Activated T-cell treated with anti-CD3 and anti-CD28 coated beads, Interleukin-2, amount 50 U/mL, for 48 hours (primary cell): ENCODE measurements at regions not wholly inside any gene's neighbourhood (a gene's known extent, or its start where the extent isn't known, plus 50 kb on each side); places are given as distances from the start of the nearest gene placed in this dataset.

Experiments used
- DNase-seq, 2 experiments: peaks; one replicate each; pipeline ENCODE4 v3.0.0-alpha.2; 2020

DNA sequence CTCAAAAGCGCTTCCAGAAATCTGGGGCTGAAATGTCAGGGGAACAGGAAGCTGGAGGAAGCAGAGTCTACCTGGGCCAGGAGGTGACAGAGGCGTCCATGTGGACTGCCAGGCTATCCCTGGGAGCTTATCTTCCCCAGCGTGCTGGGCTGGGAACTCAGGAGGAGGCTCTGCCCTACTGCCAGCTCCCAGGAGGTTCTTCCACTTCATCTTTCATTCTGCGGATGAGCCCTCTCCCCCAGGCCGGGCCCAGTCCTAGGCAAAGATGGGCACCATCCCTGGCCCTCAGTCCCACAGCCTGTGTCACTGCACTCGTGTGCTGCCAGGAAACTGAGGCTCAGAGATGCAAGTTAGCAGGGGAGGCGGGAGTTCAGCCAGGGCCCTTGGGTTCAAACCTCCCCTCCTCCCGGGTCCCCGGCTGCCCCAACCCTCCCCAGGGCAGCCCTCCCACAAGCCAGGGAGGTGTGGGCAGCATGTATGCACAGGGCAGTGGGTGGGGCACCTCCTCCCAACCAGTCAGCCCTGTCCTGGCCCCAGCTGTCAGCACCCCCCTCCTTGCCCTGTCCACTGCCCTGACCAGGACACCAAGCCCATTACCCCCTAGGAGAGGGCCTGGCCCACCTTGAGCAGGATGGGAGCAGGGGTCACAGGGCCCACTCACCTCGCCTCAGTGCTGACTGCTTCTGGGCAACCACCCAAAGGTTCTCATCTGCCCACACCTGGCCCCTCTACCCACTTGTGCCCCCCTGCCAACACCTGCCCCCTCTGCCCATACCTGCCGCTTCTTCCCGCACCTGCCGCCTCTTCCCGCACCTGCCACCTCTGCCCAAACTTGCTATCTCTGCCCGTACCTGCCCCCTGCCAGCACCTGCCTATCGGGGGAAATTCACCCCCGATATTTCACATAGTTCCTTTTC, 226.0 kb downstream of the NPHP4 start:
- no peak for DNase-seq

DNA sequence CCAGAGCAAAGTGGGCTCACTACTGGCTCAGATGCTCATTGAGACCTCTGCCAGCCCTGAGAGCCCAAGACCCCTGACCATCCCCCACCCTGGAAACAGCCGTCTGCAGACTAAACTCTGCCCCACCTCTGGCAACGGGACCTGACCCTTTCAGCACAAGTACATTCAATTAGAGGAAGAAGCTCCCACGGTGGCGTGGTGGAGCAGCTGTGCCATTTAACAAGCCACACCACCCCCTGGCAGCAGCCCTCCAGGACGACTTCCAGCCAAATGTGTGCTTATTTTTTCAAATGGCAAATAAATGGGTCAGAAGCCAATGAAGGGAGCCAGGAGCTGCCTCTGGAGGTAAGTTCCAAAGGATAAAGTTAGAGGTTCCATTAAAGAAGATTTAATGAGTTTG, 226.7 kb downstream of the NPHP4 start:
- DNase-seq: no peak

DNA sequence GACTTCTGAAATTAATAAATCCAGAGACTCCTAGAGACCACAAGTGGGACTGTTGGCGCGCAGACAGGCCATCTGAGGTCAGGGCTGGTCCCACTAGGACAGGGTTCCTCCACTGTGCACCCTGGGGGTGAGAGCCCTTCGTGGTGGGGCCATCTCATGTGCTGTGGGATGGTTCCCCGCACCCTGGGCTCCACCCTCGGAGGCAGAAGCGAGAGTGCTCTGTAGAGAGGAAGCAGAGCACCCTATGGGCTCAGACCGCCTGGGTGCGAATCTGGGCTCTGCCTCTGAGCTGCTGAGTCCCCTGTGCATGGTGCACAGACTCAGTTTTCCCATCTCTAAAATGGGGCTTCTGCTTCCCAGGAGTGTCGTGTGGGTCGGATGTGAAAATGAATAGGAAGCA, 227.3 kb downstream of the NPHP4 start:
- DNase-seq: no peak

DNA sequence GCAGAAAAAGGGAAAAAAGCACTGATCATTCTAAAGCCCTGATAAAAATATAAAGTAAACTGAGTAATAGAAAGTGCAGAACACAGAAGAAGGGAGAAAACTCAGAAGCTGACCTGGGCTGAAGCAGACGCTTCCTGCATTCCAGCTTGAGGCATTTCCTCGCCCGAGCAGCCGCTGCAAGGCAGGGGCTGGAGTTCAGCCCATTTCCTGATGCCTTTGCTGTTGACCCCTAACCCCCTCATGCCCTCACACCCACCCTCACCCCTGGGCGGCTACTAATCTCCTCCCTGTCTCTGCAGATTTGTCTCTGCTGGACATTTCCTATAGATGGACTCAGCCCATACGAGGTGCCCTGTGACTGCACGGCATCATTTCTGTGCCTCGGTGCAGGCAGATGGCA, 227.8 kb downstream of the NPHP4 start:
- DNase-seq: no peak

DNA sequence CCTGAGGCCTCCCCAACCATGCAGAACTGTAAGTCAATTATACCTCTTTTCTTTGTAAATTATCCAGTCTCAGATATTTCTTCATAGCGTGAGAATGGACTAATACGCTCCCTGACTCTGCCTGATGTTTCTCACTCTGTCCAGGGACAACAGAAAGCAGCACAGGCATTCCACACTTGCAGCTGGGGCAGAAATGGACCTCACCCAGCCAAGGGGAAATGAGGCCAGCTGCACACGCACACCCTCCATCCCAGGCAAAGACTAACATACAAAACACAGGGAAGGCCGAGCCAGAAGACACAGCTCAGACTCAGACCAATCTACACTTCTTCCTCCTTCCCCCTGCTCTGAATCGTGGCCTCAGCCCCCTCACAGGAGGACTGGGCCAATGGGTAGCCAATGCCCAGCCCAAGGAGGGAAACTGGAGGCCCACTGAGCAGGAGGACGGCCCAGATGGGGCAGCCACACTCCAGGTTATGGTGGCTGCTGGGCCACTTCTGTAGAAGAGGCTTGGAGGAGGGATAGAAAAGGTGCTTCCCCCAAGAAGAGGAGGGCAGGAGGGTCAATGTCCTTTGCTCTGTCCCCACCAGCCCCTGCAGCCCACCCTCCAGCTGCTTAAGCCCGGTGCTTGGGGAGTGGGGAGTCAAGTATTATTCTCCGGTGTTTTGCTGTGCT, 228.4 kb downstream of the NPHP4 start:
- DNase-seq: no peak

DNA sequence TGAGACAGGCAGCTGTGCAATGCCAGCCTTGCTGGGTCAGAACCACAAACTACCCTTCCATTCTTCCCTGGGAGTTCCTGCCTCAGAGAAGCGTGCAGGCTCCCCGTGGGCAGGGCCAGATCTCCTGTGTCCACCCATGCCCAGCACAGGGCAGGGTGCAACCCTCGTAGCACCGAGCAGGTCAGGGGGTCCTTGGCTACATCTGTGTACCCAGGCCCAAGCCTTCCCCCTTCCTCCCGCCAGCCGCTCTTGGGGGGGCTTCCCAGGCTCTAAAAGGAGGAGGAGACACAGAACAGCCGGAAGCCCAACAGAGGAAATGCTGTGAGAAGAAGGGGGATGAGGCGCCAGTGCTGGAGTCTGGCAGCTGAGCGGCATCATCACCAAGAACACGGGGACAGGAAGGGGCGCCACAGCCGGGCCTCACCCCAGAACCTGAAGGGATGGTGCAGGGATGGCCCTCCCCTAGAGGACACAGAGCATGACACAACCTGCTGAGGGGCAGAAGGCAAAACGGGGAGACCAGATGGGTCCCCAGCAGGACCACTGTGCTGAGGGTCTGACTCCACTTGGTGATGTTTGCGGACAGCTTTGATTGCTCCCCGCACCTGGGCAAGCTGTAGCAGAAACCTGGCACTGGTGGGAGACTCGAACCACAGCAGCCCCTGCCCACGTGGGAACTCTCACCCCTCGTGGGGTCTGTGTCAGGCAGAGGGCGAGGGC, 233.2 kb downstream of the NPHP4 start:
- DNase-seq: no peak

DNA sequence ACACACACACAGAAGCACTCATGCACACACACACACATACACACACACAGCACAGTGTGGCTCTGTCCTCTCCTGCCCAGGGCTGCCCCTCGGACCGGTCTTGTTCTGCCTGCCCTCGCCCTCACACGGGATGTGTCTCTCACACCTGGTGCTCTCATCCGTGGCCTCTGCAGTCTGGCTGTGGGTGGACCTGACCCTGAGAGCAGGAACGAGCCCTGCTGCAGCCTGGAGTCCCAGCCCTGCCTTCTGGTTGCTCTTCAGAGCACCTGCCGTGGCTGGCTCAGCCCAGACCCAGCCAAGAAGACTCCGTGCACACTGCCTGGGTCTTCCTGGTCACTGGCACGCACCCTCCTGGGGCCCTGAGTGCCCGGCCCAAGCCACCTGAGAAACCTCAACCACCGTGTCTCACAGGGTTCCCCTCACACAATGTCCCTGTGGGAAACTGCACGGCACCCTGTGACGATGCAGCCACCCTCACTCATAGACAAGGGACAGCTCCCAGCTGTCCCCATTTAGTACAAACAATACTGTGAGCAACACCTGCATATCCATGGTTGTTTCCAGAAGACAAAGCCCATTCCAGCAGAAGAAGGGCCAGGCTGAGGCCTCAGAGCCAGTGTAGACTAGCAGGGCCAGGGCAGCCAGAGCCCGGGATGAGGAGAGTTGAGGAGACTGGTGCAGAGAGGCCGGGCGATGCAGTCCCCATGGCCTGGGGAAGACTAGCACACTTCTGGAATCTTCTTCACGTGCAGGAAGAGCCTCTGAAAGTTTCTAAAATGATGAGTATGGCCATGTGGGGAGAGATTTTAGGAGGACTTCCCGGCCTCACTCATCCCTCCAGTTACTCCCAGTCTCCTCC, 234.0 kb downstream of the NPHP4 start:
- no peak for DNase-seq

DNA sequence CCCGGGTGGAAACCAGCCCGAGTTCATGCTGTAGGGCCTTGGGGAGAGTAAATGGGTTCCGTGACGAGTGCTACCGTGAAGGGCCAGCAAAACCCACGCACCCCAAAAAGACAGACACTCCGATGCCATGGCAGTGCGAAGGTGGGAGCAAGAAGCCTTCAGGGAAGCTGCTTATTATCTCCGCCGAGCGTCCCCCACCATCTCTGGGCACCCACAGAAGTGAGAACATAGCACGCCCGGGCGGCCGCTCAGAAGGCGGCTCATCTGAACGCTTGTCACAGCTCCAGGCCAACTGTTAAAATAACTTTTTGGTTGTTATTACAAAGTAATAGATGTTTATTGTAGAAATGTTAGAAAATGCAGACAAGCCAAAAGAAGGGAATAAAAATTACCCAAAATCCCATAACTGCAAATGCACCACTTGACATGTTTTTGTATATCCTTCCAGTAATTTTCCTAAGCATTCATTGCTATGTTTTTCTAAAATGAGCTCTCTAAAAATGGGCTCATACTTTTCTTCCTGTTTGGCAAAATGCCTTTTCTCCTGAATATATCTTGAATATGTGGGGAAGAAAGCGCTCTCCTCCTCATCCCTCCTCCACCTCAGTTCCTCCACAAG, 234.9 kb downstream of the NPHP4 start:
- no peak for DNase-seq

DNA sequence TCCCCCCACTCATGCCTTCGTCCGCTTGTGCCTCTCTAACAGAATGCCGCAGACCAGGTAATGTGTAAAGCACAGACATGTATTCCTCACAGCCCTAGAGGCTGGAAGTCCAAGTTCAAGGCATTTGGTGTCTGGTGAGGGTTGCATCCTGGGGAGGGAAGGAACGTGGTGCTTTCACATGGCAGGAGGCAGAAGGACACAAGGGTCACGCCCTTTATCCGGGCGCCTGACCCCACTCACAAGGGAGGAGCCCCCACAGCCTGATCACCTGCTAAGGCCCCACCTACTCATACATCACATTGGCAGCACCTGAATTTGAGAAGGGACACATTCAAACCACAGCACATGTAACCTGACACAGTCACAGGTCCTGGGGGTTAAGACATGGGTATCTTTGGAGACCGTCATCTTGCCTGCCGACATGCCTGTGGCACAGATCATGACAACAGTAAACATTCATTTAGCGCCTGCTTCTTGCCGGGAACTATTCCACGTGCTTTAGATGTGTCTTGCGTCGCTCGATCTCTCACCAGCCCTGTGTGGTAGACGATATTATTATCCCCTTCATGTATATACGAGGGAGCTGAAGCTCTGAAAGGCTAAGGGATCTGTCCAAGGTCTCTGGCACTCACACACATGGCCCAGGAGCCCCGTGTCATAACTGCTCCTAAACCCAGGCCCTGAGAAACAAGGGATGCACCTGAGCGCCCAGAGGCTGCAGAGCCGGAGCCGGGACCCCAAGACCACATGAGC, 235.6 kb downstream of the NPHP4 start:
- no peak for DNase-seq

DNA sequence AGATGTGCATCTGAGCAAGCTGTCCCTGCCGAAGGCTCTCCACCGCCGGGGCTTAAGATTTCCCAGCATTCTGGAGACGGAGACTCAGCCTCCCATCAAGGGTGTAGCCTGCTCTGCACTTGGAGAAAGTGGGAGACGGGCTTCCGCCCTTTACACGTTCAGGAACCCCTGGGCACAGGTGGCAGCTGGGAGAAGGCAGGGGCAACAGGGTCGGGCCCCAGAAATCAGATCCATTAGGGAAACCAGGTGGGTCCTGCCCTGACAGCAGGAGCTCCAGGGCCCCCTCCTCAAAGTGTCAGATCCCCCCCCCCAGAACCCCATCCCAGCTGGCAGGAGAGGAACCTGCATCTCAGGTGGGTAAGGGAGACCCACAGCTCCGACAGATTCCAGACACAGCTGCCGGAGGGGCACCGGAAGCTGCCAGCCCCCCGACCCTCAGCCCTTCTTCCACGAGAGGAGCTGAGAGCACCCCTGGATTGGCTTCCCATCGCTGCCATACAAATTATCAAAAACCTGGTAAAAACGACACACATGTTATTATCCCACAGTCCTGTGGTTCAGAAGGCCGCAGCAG, 236.6 kb downstream of the NPHP4 start:
- no peak for DNase-seq

DNA sequence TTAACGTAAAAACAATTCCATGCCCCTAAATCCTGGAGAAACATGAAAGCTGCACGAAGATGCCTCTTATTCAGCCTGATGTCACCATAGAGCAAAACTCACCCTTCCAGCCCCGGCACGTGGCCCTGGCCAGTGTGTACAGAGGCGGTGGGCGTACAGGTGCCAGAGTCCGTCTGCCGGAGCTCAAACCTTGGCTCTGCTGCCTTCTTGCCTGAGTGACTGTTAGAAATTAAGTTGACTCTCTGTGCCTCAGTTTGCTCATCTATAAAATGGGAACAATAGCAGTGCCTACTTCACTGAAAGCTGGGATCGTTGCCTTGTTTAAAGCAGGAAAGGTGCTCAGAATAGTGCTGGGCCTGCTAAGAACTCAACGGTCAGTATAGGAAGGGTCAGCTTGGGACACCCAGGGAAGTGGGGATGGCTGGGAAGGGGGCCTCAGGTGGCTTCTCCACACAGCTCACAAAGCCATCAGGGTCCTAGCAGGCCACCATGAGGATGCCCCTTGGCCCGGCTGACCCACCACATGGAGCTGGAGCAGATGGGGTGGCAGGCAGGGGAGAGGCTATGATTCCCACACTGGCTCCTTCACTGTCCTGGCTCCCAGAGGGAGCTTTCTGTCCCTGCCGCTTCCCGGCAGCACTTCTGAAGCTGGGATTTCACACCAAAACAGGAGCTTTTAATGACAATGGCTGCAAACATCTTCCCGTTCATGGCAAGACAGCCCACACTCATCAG, 237.2 kb downstream of the NPHP4 start:
- DNase-seq: no peak

DNA sequence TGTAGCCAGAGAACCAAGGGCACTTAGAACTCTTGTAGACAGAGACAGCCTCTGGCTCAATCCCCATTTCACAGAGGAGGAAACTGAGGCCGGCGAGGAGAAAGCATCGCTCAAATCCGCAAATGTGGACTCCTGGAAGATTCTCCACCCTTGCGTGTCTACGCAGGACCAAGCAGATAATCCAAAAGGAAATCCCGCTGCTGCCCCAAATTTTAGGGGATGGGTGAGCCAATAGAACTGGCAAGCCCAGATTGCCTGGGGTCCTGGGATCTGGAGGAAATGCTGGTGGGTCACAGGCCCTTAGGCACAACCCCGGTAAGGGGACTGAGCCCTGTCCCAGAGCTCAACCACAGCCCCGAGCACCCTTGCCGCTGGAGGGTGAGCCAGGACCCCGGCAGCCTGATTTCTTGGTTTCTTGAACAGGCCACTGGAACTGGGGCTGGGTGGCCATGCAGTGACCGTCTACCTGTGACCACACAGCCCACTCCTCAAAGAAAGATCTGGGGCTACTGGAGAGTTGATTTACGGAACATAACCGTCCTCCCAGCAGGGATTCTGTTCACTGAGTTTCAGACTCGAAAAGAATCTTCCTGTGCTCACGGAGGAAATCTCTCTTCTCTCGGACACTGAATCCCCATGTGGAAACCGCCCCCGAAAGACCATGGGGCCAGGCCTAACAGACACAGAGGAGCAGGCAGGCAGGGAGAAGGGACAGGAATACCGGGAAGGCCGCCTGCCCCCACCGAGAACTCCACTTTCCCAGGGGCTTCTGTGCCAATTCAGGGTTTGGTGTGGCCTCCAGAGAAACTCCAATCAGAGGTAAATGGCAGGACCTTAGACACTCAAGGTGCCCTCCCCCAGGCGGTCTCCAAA, 238.4 kb downstream of the NPHP4 start:
- no peak for DNase-seq

DNA sequence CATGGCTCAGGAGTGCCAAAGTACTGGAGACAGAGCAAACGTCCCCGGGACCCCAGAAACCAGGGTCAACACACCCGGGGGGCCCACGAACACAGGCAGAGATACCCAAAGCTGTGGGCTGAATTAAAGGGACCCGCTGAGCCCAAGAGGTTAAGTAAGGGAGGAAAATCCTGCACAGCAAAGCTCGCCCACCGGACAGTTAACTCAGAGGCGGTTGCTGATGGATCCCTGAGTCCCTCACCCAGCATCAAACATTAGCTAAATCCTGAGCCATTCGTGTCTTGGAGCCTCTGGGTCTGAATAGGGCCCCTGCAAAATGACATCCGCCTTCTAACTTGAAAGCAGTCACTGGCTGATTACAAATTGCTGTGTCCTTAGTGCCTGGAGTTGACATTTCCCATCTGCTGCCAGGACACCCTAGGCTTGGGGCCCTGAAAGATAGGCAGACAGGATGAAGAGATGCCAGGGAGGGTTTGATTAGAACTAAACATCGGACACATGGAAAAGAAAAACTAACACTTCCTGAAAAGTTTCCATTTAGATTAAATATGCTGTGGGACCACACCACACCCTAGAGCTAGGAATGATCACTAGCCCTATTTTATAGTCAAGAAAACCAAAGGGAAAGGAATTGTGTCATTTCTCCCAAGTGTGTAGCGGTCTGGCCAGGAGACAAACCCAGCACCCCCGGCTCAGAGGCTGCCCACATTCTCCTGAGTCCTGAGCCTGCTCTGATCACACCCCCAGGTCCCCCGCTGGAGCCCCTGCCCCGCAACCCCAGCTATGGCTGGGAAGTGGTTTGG, 239.3 kb downstream of the NPHP4 start:
- no peak for DNase-seq

DNA sequence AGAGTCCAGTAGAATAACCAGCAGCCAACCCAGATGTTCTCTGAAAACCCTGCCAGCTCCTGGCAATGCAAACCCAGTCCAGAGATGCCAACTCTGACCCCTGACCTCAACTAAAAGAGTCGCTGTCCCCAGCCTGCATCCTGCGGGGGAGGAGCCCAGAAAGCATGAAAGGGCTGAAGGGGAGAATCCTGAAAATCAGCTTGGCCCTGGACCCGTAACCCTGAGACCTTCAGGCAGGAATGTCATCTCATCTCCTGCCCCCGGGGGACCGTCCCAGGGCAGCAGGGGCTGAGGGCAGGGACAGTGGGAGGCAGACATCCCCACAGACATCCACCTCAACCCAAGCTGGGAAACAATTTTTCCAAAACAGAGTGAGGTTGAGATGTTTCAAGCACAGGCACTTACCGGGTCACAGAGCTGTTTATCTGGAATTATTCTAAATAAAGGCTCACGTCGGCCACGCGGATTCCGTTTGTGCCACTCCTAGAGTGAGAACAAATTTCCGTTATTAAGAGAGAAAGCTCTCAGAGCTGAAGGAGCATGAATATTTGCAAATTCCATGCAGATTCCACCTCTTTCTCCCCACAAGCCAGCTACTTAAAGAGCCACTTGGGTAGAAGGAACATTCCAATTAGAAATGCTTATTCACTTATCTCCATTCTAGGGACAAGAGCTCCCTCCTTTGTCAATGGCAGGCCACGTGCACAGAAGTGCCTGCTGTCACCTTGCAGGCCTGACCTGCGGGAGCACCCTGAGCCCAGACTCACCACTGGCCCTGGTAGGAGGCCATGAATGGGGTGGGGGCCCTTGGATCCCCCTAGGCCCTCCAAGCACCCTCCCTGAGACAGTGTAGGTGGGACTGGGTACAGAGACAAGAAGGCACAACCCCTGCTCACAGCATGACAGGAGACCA, 240.1 kb downstream of the NPHP4 start:
- no peak for DNase-seq

DNA sequence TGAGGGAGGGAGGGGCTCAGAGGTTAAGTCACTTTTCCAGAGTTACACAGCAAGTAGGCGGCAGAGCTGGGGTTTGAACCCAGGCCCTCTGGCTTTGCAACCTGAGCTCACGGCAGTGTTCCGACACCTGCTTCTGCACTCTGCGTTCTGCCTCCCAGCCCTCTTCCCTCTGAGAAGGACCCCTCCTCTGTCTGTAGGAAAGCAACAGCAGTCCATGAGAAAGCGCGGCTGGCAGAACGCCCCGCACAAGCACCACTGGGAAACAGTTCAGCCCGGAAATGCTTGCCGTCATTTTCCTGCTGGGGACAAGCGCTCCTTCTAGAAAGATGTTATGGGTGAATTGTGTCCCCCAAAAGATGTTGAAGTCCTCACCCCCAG, 241.1 kb downstream of the NPHP4 start:
- no peak for DNase-seq

DNA sequence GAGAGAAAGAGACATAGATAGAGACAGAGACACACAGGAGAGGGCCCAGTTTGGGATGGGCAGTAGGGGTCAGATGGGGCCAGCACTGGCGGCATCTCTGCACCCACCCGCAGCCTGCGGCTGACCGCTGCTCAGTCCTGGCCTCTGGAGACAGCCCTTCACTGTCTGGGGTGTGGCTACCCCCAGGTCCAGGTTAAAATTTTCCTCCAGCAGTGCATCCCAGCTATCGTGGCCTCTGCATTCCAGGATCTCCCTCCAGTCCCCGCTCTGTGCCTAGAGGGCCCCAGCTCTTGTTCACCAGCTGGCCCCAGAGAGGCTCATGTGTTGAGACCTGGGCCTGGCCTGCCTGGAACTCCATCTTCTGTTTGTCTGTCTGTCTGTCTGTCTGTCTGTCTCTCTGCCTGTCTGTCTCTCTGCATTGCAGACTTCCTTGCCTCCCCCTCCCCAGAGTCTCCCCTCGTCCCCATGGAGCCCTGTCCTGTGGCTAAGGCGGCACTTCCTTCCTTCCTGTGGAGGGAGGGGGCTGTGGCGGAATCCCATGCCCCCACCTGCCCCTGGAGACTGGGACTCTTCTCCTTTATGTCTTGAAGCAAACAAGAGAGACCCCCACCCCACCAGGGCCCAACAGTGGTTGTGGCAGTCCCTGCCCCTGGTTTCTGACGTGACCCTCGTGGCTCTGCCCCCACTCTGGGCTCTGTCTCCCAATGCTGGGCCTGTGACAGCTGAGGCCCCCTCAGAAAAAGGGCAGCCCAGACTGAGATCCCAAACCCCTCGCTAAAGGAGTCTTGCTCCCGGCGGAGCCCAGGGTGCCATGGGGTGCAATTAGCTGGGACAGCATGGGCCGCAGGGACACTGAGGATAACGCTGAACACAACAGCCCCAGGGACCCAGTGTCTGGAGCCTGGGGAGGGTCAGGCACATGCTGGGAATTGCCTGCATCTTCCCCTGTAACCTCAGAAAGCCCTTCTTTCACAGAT, 241.8 kb downstream of the NPHP4 start:
- DNase-seq: no peak
